GM18519 (cell line): ENCODE measurements at regions not wholly inside any gene's neighbourhood (a gene's known extent, or its start where the extent isn't known, plus 50 kb on each side); places are given as distances from the start of the nearest gene placed in this dataset.

ENCODE experiments used
- ATAC-seq: cut with Tn5 transposase; IDR thresholded peaks from one replicate; pipeline ENCODE4 v1.9.1; 2021; ENCODE audit warnings: mild to moderate bottlenecking, moderate library complexity; ENCODE audit not compliant: unreplicated experiment, low FRiP score

DNA sequence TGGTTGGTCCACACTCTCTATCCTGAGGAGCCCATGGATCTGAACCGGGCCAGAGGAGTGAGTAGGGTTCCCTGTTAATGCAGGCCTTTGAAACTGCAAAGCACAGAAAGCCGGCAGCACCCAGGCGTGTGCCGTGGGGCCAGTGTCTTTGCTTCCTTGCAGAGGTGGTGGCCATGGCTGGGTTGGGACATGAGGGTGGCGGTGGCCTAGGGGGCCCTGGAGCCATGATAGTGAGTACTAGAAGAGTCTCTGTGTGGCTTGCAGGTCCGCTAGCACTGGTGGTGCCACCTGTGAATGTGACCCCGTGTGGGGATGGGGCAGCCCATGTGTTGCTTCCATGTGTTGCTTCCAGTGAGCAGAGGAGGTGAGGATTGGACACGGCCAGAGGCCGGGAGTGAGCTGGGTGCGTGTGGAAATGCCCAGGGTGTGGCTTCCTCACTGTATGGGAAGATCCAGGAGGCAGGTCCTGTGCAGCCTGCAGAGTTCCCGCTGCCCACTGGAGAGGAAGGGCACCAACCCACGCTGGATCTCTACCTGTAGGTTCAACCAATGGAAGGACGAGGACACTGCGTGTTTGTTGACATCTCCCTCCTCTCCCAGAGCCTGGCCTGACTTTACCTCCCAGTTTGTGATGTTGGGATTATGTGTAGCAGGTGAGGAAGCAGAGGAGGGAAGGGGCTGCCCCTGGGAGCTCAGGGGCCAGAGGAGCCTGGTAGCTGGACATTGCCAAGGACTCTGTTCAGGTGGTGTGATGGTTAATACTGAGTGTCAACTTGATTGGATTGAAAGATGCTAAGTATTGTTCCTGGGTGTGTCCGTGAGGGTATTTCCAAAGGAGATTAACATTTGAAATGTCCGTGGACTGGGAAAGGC is 796.6 kb downstream of the TBC1D22A start:
- no peak for ATAC-seq

DNA sequence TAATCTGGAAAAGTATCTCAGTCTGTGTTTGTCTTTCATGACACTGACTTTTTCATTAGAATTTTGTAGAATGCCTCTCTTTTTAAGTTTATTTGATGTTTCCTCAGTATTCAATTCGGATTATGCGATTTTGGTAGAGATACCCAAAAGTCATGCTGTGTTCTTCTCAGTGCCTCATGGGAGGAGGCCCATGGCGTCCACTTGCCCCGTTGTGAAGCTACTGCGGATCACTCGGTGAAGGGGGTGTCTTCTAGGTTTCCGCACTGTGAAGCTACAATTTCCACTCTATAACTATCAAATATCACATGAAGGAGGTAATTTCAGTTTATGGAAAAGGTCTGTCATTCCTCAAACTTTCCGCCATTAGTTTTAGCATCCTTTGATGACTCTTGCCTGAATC is 794.0 kb downstream of the TBC1D22A start:
- no peak for ATAC-seq

DNA sequence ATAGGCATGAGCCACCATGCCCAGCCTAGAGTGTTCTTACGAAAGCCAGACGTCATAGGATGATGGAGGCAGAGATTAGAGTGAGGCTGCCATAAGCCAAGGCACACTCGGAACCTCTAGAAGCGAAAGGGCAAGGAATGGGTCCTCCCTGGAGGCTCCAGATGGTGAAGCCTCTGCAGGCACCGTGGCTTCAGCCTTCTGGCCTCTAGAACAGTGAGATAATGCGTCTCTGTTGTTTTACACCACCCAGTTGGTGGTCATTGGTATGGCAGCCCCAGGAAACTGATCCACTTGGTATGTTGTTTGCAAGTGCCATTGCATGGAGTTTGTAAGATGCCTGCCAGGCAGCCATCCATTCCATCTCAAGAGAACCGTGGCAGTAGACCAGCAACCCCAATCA is 791.0 kb downstream of the TBC1D22A start:
- ATAC-seq, result no peak

DNA sequence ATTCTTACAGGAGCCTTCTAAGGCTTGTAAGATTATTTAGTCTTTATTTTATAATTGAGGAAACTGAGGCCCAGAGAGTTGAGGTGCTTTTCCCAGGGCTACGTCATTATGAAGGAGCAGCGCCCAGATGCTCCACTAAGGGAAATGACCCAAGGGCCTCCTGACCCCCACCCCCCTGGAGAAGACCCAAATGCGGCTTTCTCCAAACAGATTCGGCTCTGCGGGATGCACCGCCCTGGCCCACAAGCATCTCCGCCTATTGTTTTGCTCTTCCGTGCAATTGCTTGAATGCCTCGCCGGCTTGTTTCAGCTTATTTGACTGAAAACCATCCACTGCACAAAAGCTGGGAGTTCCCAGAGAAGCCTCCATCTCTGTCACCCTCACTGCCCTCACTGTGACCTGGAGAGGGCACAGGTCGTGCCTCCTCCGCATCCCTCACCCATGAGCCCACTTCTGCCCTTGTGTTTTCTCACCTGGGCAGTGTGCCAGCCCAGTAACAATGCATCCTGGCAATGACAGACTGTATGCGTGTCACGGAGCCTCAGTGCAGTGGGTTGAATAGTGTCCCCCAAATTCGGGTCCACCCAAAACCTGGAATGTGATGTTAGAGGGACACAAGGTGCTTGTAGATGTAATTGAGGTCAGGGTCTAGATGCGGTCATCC is 790.2 kb downstream of the TBC1D22A start:
- ATAC-seq, result no peak

DNA sequence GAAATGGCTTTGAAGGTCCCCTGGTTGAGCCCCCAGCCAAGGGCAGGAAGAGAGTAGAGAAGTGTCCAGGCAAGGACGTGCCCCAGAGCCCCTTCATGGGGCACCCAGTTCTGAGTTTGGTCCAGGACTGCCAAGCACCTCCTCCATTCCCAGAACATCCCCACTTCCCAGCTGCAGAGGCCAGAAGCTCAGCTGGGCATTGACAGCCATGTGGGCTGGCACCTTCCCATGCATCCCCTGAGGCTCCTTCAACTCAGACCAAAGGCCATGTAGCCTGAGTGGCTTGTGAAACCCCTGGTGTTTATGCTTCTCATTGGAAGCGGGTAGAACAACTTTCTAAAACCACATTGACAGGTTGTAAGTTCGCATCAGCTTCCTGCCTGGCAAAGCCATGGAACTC is 789.6 kb downstream of the TBC1D22A start:
- no peak for ATAC-seq

GRCh38 chr22:47551431-47551775 is 789.0 kb downstream of the TBC1D22A start:
- no peak for ATAC-seq

- ATAC-seq, result no peak
Measured at GRCh38 chr22:47550524-47551430, 788.3 kb downstream of the TBC1D22A start.

GRCh38 chr22:47549741-47550340 is 787.4 kb downstream of the TBC1D22A start:
- ATAC-seq, result no peak

- ATAC-seq, result no peak
Measured at GRCh38 chr22:47548953-47549740, 786.7 kb downstream of the TBC1D22A start.

- no peak for ATAC-seq
Measured at GRCh38 chr22:47547881-47548650, 785.6 kb downstream of the TBC1D22A start.

DNA sequence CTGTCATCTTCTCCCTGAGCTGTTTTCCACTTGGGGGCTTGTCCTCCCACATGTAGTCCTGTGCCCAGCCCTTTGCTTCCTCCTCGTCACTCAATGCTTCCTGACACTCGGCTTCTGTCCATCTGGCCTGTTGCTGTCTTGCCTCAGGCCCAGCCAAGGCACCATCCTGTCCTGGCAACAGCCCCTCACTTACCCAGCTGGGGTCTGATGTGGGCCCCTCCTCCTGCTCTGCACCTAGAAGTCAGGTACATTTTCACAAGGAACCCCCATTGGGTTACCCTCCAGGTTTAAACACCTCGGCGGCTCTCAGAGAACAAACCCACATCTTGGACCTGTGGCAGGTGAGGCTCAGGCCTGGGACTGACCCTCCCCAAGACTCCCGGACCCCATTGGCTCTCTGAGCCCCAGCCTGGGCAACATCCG is 784.8 kb downstream of the TBC1D22A start:
- ATAC-seq, result no peak

DNA sequence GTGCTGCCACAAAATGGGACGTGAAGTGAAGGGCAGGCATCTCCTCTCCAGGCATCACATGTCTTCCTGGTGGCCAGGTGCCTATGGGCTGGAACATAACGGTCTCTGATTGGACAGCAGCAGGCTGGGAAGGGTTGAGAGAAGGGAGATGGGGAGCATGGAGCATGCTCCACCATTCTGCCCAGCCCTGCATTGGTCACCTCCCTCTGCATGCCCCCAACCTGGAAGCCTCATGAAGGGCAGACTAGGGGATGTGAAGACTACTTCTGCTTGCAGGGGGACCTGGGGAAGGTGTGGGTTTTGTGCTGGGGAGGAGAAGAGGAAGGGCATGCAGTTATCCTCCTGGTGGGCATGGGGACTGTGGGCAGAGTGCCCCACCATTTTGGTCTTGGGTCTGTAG is 782.2 kb downstream of the TBC1D22A start:
- no peak for ATAC-seq

DNA sequence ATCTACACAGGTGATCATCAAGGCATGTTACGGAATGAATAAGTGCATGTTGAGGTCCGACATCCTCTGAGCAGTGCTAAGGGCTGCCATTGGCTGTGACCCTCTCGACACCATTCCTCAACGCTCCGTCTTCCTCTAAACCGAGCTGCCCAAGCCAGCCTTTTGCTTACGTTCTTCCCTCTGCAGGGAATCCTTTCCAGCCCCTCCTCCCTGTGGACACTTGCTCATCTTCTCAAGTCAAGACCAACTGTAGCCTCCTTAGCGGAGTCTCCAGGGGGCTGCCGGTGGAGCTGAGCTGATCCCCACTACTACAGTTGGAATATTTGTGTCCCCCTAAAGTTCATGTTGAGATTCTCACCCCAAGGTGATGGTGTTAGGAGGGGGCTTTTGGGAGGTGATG is 781.0 kb downstream of the TBC1D22A start:
- no peak for ATAC-seq

DNA sequence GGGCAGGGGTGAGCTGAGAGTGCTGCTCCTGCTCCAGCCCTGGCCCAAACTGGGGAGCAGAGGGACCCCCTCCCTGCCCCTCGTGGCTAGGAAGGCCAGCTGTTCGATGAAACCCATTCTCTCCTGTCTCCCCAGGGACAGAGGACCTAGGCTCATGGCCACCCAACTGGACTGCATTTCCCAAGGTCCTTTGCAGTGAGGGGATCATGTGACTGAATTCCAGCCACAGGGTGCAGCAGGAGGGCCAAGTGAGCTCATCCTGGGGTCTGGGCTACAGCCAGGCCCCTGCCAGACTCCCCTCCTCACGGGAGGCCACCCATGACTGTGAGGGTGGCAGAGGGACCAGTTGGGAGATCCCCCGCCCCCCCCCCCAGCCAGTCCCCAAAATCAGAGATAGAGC is 777.6 kb downstream of the TBC1D22A start:
- no peak for ATAC-seq

GRCh38 chr22:47539374-47539773 is 776.9 kb downstream of the TBC1D22A start:
- no peak for ATAC-seq

DNA sequence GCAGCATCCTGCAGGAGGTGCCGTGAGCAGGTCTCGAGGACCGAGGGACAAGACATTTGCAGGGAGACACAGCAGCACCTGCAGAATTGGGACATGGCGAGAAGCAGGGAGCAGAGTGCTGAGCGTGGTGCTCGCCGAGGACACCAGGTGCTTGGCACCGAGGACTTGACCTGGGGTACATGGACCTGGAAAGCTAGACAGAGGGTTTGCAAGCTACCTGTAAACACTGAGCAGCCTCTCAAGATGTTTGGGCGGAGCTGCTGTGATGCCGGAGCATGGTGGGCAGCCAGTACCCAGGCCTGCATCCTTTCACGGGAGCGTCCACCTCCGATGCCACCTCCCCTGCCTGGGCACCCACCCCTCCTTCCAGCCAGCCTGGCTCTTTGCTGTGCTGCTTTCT is 773.2 kb downstream of the TBC1D22A start:
- no peak for ATAC-seq

GRCh38 chr22:47534804-47535410 is 772.5 kb downstream of the TBC1D22A start:
- ATAC-seq, result no peak

GRCh38 chr22:47533961-47534803 is 771.7 kb downstream of the TBC1D22A start:
- ATAC-seq, result no peak
